ENCODE measurements at regions not wholly inside any gene's neighbourhood (a gene's known extent, or its start where the extent isn't known, plus 50 kb on each side); places are given as distances from the start of the nearest gene placed in this dataset.

- intact Hi-C loops (cut with micrococcal nuclease), result no loop called here
Measured at GRCh38 chr12:88665071-88665470, 84.8 kb upstream of the KITLG start.

DNA sequence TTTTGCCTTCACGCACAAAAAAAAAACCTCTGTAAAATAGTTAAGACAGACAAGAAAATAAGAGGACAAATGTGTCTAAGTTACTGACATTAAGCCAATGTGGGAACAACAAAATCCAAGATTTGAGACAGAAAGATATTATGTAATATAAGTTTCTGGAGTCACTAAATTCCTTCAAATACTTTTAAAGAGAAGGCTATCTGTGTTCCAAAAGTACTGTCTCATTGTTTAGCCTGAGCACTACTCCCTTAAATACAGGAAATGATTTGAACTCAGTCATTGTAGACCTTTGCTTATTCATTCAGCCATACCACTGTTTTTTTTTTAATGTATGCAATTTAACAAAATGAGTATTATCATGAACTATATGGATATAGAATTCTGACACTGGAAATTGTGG lies 82.7 kb upstream of the KITLG start:
- intact Hi-C loops (cut with micrococcal nuclease), result no loop called here

GRCh38 chr12:88662093-88662492 lies 81.8 kb upstream of the KITLG start:
- intact Hi-C loops (cut with micrococcal nuclease), result no loop called here

DNA sequence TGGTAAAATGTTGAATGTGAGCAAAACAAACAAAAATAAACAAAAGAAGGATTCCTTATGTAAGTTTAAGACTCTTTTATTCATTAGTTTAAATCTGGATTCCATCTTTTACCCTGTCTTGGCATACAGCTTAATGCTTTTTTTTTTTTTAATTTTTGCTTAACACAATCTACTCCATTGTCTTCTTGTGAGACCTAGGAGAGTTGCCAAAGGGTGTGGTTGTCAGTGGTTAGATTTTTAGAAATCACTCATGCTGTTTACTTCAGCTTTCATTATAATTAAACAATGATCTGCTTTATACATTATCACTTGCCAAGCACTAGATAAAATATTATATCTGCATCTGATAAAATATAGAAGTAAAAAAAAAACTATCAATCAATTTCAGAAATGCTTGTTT lies 77.7 kb upstream of the KITLG start:
- intact Hi-C loops (cut with micrococcal nuclease), result no loop called here

DNA sequence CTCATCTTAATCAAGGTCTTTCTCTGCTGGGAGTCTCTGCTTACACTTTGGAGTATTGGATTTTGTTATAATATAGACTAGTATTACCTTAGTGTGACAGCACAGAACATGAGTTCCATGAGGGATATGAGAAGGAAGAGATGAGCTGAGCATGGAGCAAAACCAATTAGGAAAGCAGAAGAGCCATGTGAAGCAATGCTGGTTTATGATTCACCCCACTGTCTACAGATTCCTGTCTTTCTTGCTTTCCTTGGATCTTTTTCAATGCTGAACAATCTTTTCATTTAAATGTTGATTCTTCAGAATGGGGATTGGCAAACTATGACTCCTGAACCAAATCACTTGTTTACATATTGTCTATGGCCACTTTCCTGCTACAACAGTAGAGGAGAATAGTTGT lies 70.4 kb upstream of the KITLG start:
- intact Hi-C loops (cut with micrococcal nuclease), result no loop called here

GRCh38 chr12:88648625-88649024 lies 68.4 kb upstream of the KITLG start:
- intact Hi-C loops (cut with micrococcal nuclease), result no loop called here

DNA sequence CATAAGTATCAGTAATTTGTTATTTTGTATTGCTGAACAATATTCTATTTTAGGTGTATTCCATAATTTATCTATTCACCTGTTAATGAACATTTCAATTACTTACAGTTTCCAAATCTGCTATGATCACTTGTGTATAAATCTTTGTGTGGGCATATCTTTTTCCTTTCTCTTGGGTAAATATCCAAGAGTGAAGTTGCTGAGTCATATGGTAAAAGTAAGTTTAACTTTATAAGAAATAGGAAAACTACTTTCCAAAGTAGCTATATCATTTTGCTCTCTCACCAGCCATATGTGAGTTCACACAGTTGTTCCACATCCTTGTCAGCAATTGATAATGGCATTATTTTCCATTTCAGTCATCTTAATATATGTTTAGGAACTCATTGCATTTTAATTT lies 66.6 kb upstream of the KITLG start:
- intact Hi-C loops (cut with micrococcal nuclease), result no loop called here

GRCh38 chr12:88645816-88646215 lies 65.5 kb upstream of the KITLG start:
- intact Hi-C loops (cut with micrococcal nuclease), result no loop called here

GRCh38 chr12:88644946-88645702 lies 64.9 kb upstream of the KITLG start:
- intact Hi-C loops (cut with micrococcal nuclease), result no loop called here

- intact Hi-C loops (cut with micrococcal nuclease), result no loop called here
Measured at GRCh38 chr12:88643685-88644084, 63.4 kb upstream of the KITLG start.

DNA sequence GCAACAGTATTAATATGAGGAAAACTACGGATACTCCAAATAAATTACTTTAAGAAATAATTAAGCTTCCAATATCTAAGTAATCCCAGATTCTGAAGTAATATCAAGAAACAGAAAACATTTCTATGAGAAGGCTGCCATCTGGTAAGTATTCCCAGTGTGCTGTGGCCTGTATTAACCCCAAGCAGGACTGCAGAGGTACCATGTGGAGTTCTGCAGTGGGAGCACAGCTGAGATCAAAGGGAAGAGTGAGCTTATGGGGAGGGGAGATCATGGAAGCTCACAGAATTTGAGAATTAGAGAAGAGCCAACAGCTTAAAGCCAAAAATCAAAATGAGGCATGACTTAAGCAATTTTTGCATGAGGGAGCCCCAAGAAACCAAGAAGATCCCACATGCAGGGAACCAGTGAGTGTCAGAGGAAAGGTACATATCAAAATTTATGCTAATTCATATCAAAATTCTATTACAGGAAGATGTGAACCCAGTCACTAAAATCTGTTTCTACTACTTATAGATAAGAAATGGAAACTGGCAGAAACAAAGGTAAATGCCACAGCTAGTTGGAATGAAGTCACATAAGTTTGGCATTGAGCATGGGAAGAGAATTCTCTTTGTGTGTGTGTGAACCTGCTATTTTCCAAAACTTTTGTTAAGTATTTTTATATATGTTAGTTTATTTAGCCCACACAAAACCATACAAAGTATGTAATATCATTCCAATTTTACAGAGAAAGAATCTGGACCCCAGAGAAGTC lies 62.6 kb upstream of the KITLG start:
- intact Hi-C loops (cut with micrococcal nuclease), result no loop called here

DNA sequence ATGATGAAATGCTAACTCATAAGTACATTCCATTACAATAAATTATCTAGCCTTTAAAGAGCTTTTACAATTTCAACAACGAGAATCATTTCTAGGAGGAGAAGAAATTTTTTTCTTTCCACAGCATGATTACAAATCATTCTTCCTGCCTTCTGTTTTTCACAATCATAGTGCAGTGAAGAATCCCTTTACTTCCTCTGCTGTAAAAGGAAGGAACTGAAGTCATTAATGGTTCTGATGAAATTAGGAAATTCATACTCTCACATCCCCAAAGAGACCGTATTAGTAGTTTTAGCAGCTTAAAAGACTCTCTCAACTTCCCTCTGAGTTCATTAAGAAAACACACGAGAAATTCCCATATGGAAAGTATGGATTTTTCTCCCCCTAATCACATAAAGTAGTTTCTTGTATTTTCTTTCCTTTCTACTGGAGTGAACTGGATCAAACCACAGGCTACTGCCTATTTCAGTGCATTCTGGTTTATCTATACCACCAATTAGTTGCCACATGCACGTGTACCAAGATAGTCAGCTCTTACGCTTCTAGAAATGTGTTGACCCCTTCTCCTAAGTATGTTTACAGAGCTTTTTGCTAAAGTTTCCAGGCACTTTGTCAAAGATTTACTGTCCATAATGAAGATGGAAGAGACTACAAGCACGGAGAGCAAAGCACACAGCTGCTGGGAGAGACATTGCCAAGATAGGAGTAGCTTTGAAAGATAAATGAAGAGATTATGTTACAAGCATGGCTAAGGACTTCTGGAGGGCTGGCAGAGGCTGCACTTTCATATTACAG lies 58.9 kb upstream of the KITLG start:
- intact Hi-C loops (cut with micrococcal nuclease), result no loop called here

DNA sequence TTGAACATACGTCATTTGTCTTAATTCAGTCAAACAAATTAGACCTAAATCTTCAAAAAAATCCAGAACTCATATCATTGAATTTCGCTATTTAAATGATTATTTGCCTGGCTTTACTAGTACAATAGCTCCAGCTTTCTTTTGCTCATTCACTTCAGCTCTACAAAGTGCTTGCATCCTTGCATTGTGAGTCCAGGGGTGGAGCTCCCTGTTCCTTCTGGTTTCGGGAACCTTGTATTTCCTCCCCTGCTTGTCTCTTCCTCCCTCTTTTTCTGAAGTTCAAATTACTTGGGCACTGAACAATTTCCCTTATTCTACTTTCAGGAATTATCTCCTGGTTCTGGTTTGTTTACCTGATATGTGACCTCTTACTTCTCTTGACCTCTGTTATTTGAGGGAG lies 58.1 kb upstream of the KITLG start:
- intact Hi-C loops (cut with micrococcal nuclease), result no loop called here

- intact Hi-C loops (cut with micrococcal nuclease), result no loop called here
Measured at GRCh38 chr12:88634008-88634407, 53.7 kb upstream of the KITLG start.

DNA sequence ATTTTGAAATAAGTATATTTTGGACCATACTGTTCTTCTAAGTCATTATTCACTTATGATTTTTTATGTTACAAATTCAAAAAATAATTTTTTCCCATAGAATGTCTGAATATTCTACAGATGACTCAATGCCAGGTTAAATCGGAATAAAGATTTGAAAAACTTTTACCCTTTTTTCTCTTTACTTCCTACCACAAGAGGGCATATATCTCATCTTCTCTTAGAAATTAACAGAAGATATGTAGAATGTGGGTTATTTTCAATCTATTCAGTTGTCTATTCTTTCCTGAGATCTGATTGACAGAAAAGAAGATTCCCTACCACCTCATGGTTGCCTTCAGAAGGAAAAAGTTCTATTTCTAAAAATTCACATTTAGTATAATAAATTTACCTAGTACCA lies 53.0 kb upstream of the KITLG start:
- intact Hi-C loops (cut with micrococcal nuclease), result loop anchor here (2.0 kb wide), 1 partner anchor 895 kb away; no protein-coding TSS in a partner anchor

DNA sequence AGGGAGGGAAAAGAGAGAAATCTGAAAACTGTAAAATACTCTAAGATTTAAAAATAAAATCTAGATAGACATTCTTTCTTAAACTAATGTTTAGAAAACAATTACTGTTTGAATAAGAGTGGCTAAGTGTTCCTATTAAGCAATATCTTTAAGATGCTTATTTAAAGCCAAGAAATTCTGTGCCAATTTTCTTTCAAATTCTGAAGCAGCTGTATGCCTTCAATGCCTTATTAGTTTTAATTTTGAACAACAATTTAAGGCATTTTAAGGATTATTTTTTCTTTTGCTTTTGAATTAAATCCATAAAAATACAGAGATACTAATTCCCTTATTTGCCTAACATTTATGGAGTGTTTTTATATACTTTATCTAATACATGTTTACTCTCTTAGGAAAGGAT lies 50.3 kb upstream of the KITLG start:
- intact Hi-C loops (cut with micrococcal nuclease), result no loop called here
